Islet precursor cell (in vitro differentiated cells): ENCODE measurements at regions not wholly inside any gene's neighbourhood (a gene's known extent, or its start where the extent isn't known, plus 50 kb on each side); places are given as distances from the start of the nearest gene placed in this dataset.

Experiments used
- DNase-seq: peaks from one replicate; pipeline ENCODE4 v3.0.0-alpha.2; 2018

GRCh38 chr2:41970988-41971660, 76.7 kb upstream of the PKDCC start:
- DNase-seq = no peak

- DNase-seq = no peak
Observed at GRCh38 chr2:41972179-41972578, 75.6 kb upstream of the PKDCC start.

- no peak for DNase-seq
Observed at GRCh38 chr2:41972819-41973218, 75.0 kb upstream of the PKDCC start.

GRCh38 chr2:41973871-41974270, 74.0 kb upstream of the PKDCC start:
- DNase-seq = no peak

GRCh38 chr2:41981417-41981816, 66.4 kb upstream of the PKDCC start:
- no peak for DNase-seq

GRCh38 chr2:41985573-41986095, 62.2 kb upstream of the PKDCC start:
- DNase-seq = no peak

- DNase-seq = peak; percentile 79
Observed at GRCh38 chr2:41989501-41990180, 58.2 kb upstream of the PKDCC start.

GRCh38 chr2:41990245-41990644, 57.6 kb upstream of the PKDCC start:
- DNase-seq = no peak

- DNase-seq = peak; percentile 68
Observed at GRCh38 chr2:41990688-41991087, 57.1 kb upstream of the PKDCC start.

GRCh38 chr2:41992056-41992642, 55.7 kb upstream of the PKDCC start:
- DNase-seq = no peak

GRCh38 chr2:41992671-41993434, 55.0 kb upstream of the PKDCC start:
- no peak for DNase-seq

GRCh38 chr2:41993435-41993925, 54.3 kb upstream of the PKDCC start:
- DNase-seq = no peak

GRCh38 chr2:41994233-41994637, 53.6 kb upstream of the PKDCC start:
- DNase-seq = peak; percentile 34

GRCh38 chr2:41994661-41995060, 53.2 kb upstream of the PKDCC start:
- DNase-seq = peak; percentile 6

- no peak for DNase-seq
Observed at GRCh38 chr2:41997561-41997960, 50.3 kb upstream of the PKDCC start.
